Keratinocyte (primary cell): ENCODE measurements at regions not wholly inside any gene's neighbourhood (a gene's known extent, or its start where the extent isn't known, plus 50 kb on each side); places are given as distances from the start of the nearest gene placed in this dataset.

Experiments used
- DNase-seq: peaks from one replicate; pipeline ENCODE4 v3.0.0-alpha.2; 2011; ENCODE audit warnings: low read depth, missing footprints, low spot score
- FAIRE-seq: peaks from 2 replicates; lab custom pipeline; 2011; peaks lifted over from hg19 to GRCh38; lab: Jason Lieb, UNC
- H2AFZ ChIP-seq: 2 replicates; pipeline ENCODE4 v1.6.0; 2012; ENCODE audit warnings: low read length, control low read depth, inconsistent platforms; ENCODE audit not compliant: control insufficient read depth
- H3K27ac ChIP-seq: 2 replicates; pipeline ENCODE4 v1.5.1; 2011; ENCODE audit warnings: low read length; ENCODE audit not compliant: control insufficient read depth, insufficient read depth
- H3K27me3 ChIP-seq: 3 replicates; pipeline ENCODE4 v1.6.0; 2011; ENCODE audit warnings: low read length; ENCODE audit not compliant: control insufficient read depth, insufficient read depth; ENCODE audit errors: extremely low read depth
- H3K36me3 ChIP-seq, 2 experiments: 2 replicates in 1 of 2; 3 replicates in 1 of 2; pipeline ENCODE4 v1.5.1; 2011; ENCODE audit warnings: low read length in 2 of 2, mild to moderate bottlenecking in 1 of 2; ENCODE audit not compliant: control insufficient read depth in 2 of 2, insufficient read depth in 2 of 2; ENCODE audit errors: extremely low read depth in 1 of 2
- H3K4me1 ChIP-seq: 3 replicates; pipeline ENCODE4 v1.5.1; 2011; ENCODE audit warnings: low read length; ENCODE audit not compliant: control insufficient read depth, insufficient read depth; ENCODE audit errors: extremely low read depth
- H3K4me2 ChIP-seq: 3 replicates; pipeline ENCODE4 v1.6.0; 2011; ENCODE audit warnings: low read depth, low read length; ENCODE audit not compliant: control insufficient read depth, insufficient read depth; ENCODE audit errors: extremely low read depth
- H3K4me3 ChIP-seq, 3 experiments: fragments of 200-600 bp in 1 of 3; sonication (generic) in 1 of 3; 2 replicates in 2 of 3; 3 replicates in 1 of 3; pipeline ENCODE4 v1.5.1; 2011 to 2016; ENCODE audit warnings: low read length in 3 of 3, mild to moderate bottlenecking in 3 of 3, control low read depth in 2 of 3, inconsistent platforms in 1 of 3, low read depth in 1 of 3, mixed read lengths in 1 of 3, mixed run types in 1 of 3, moderate library complexity in 1 of 3; ENCODE audit not compliant: control insufficient read depth in 2 of 3, insufficient read depth in 2 of 3; ENCODE audit errors: extremely low read depth in 1 of 3
- H3K79me2 ChIP-seq: 2 replicates; pipeline ENCODE4 v1.6.0; 2012; ENCODE audit warnings: low read length; ENCODE audit not compliant: control insufficient read depth, insufficient read depth
- H3K9ac ChIP-seq: 3 replicates; pipeline ENCODE4 v1.6.0; 2011; ENCODE audit warnings: low read length; ENCODE audit not compliant: control insufficient read depth, insufficient read depth; ENCODE audit errors: extremely low read depth
- H3K9me1 ChIP-seq: 3 replicates; pipeline ENCODE4 v1.6.0; 2011; ENCODE audit warnings: low read length; ENCODE audit not compliant: control insufficient read depth, insufficient read depth; ENCODE audit errors: extremely low read depth
- H3K9me3 ChIP-seq: 2 replicates; pipeline ENCODE4 v1.5.1; 2012; ENCODE audit warnings: low read depth, low read length; ENCODE audit not compliant: control insufficient read depth
- H4K20me1 ChIP-seq: 3 replicates; pipeline ENCODE4 v1.6.0; 2011; ENCODE audit warnings: low read length; ENCODE audit not compliant: control insufficient read depth, insufficient read depth; ENCODE audit errors: extremely low read depth
- CTCF ChIP-seq, 3 experiments: IDR thresholded peaks in 1 of 3; conservative IDR thresholded peaks in 1 of 3; optimal IDR thresholded peaks in 1 of 3; 2 replicates in 2 of 3; 3 replicates in 1 of 3; pipeline versions ENCODE3 to v1.5.1; 2011; ENCODE audit warnings: low read length in 3 of 3, mild to moderate bottlenecking in 3 of 3, moderate library complexity in 2 of 3, control low read depth in 1 of 3, inconsistent platforms in 1 of 3; ENCODE audit not compliant: insufficient read depth in 2 of 3; ENCODE audit errors: extremely low read depth in 1 of 3
- EZH2 ChIP-seq: IDR thresholded peaks from one replicate; pipeline ENCODE4 v1.6.1; 2012; ENCODE audit warnings: inconsistent platforms, mild to moderate bottlenecking, low read length, moderate library complexity
- dilution Hi-C: fragments of 300-500 bp; cut with MboI; formaldehyde crosslinking; loops from one replicate; pipeline ENCODE4 v1.7.0; 2020; ENCODE audit warnings: low sequenced_read_pairs; ENCODE audit not compliant: extremely low pct_ligation_motif_present

- FAIRE-seq = no peak
- H3K79me2 ChIP-seq = no peaks in the 10 kb centered on the region
- H3K9me3 ChIP-seq = no peaks in the 10 kb centered on the region
- no peak overlapping the region for H3K27ac ChIP-seq
- H3K9ac ChIP-seq = no peak overlapping the region
- dilution Hi-C loops = no loop called here
- H3K4me1 ChIP-seq = no peaks in the 10 kb centered on the region
- no peak for TF ChIP-seq EZH2
- no peak for TF ChIP-seq CTCF (optimal IDR thresholded peaks at IDR 0.05 in 1 of 3, IDR thresholded peaks at IDR 0.05 in 1 of 3, conservative IDR thresholded peaks at IDR 0.05 in 1 of 3; ENCODE audit: extremely low read depth in 1 of 3, insufficient read depth in 2 of 3, low read length in 3 of 3)
- no peaks in the 10 kb centered on the region for H3K27me3 ChIP-seq
- DNase-seq = no peak
- no peaks in the 10 kb centered on the region for H4K20me1 ChIP-seq
- no peaks in the 10 kb centered on the region for H3K9me1 ChIP-seq
- no peak overlapping the region for H3K4me2 ChIP-seq
- no peak overlapping the region for H3K4me3 ChIP-seq
- H3K36me3 ChIP-seq = no peaks in the 10 kb centered on the region
- H2AFZ ChIP-seq = no peak overlapping the region
Measured at GRCh38 chr16:79735271-79735670, 134.7 kb upstream of the MAF start.

- TF ChIP-seq CTCF (optimal IDR thresholded peaks at IDR 0.05 in 1 of 3, IDR thresholded peaks at IDR 0.05 in 1 of 3, conservative IDR thresholded peaks at IDR 0.05 in 1 of 3; ENCODE audit: extremely low read depth in 1 of 3, insufficient read depth in 2 of 3, low read length in 3 of 3) (no peak), EZH2 (no peak)
- dilution Hi-C loops = no loop called here
- no peaks in the 10 kb centered on the region for H3K9me1 ChIP-seq
- H3K36me3 ChIP-seq = no peaks in the 10 kb centered on the region
- no peaks in the 10 kb centered on the region for H3K27me3 ChIP-seq
- no peaks in the 10 kb centered on the region for H3K4me1 ChIP-seq
- H3K9me3 ChIP-seq = no peaks in the 10 kb centered on the region
- H3K9ac ChIP-seq = no peak overlapping the region
- no peaks in the 10 kb centered on the region for H4K20me1 ChIP-seq
- DNase-seq = no peak
- H3K4me3 ChIP-seq = no peak overlapping the region
- H3K27ac ChIP-seq = no peak overlapping the region
- no peak overlapping the region for H2AFZ ChIP-seq
- no peak for FAIRE-seq
- H3K79me2 ChIP-seq = no peaks in the 10 kb centered on the region
- H3K4me2 ChIP-seq = no peak overlapping the region
Measured at GRCh38 chr16:79734721-79735120, 134.2 kb upstream of the MAF start.
